ENCODE measurements at regions not wholly inside any gene's neighbourhood (a gene's known extent, or its start where the extent isn't known, plus 50 kb on each side); places are given as distances from the start of the nearest gene placed in this dataset.

GRCh38 chr6:163714179-163714578, 299.7 kb downstream of the QKI start:
- no peak overlapping the region for H3K23ac ChIP-seq (ENCODE audit: low read depth, low read length)
- ChIA-PET POLR2A (ENCODE audit: unreplicated experiment) (no interaction called here), CTCF (no interaction called here)
- H2AK9ac ChIP-seq (replicated peaks; ENCODE audit: low read depth, low read length, poor library complexity), result no peak overlapping the region
- H2BK120ac ChIP-seq (ENCODE audit: low read depth, low read length), result no peak overlapping the region
- H2AFZ ChIP-seq (replicated peaks; ENCODE audit: low read length, poor library complexity), result no peak overlapping the region
- H3K4me3 ChIP-seq (ENCODE audit: insufficient read depth, low read depth, low read length), result no peak overlapping the region
- H2BK20ac ChIP-seq (ENCODE audit: low read depth, low read length), result no peak overlapping the region
- H4K91ac ChIP-seq (ENCODE audit: insufficient read depth, low read depth, low read length), result no peak overlapping the region
- H4K20me1 ChIP-seq (ENCODE audit: insufficient read depth, low read length), result no peaks in the 10 kb centered on the region
- H4K8ac ChIP-seq (ENCODE audit: low read depth in 2 of 2, low read length in 2 of 2), result no peak overlapping the region
- H3K14ac ChIP-seq (replicated peaks; ENCODE audit: low read depth, low read length), result no peak overlapping the region
- H3K79me1 ChIP-seq (ENCODE audit: low read depth in 1 of 2, low read length in 2 of 2), result no peaks in the 10 kb centered on the region
- no peak overlapping the region for H3K56ac ChIP-seq (ENCODE audit: extremely low read depth, insufficient read depth, low read length)
- dilution Hi-C loops (cut with HindIII; ENCODE audit: low sequenced_read_pairs, unreplicated experiment), result no loop called here
- H3K4me1 ChIP-seq (ENCODE audit: control insufficient read depth, insufficient read depth, low read length), result no peaks in the 10 kb centered on the region
- intact Hi-C loops (cut with micrococcal nuclease), result no loop called here
- no peak for ATAC-seq (ENCODE audit: low read depth)
- in situ Hi-C loops (cut with MboI; ENCODE audit: low sequenced_read_pairs), result no loop called here
- no peaks in the 10 kb centered on the region for H3K9me1 ChIP-seq (ENCODE audit: insufficient read depth, low read length)
- no peaks in the 10 kb centered on the region; the same call in 1 of the 2 replicates for H3K9me3 ChIP-seq (ENCODE audit: control insufficient read depth, insufficient read depth, low read length)
- H3K18ac ChIP-seq (ENCODE audit: low read depth, low read length), result no peak overlapping the region
- H3K9ac ChIP-seq (ENCODE audit: low read depth, low read length), result no peak overlapping the region
- no peak overlapping the region for H3K4ac ChIP-seq (ENCODE audit: low read depth, low read length)
- H2BK15ac ChIP-seq (ENCODE audit: low read depth, low read length), result no peak overlapping the region
- TF ChIP-seq, protein P1, sequence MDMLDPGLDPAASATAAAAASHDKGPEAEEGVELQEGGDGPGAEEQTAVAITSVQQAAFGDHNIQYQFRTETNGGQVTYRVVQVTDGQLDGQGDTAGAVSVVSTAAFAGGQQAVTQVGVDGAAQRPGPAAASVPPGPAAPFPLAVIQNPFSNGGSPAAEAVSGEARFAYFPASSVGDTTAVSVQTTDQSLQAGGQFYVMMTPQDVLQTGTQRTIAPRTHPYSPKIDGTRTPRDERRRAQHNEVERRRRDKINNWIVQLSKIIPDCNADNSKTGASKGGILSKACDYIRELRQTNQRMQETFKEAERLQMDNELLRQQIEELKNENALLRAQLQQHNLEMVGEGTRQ (IDR thresholded peaks at IDR 0.05; ENCODE audit: low read depth, low read length), result no peak
- no peak for TF ChIP-seq POLR2A (IDR thresholded peaks at IDR 0.05; ENCODE audit: low read depth, low read length)
- TF ChIP-seq RFX5 (IDR thresholded peaks at IDR 0.05; ENCODE audit: low read depth, low read length), result no peak
- no peak for TF ChIP-seq FOS (IDR thresholded peaks at IDR 0.05; ENCODE audit: low read depth, low read length)
- DNase-seq, result no peak
- H2AK5ac ChIP-seq (ENCODE audit: low read depth, low read length), result no peak overlapping the region
- H3K27me3 ChIP-seq (ENCODE audit: control insufficient read depth, insufficient read depth, low read length), result peaks cover 6% of the 10 kb centered on the region
- H3K36me3 ChIP-seq (ENCODE audit: control insufficient read depth, insufficient read depth, low read length), result no peaks in the 10 kb centered on the region
- no peak overlapping the region for H3K27ac ChIP-seq (ENCODE audit: insufficient read depth, low read length)
- BruUV-seq (replicated peaks), result no TSS peak
- H2BK5ac ChIP-seq (ENCODE audit: low read depth, low read length, poor library complexity, severe bottlenecking), result no peak overlapping the region
- no peak overlapping the region for H3K4me2 ChIP-seq (ENCODE audit: low read depth, low read length)
- 76% methylated on average over 4 of the region's 10 CpGs; no CpG with 5 or more reads in 1 of the 2 experiments for WGBS, 2 experiments (ENCODE audit: extremely low coverage in 2 of 2, insufficient read length in 1 of 2)
- H4K5ac ChIP-seq (ENCODE audit: low read depth, low read length), result no peak overlapping the region

Measured in IMR-90 (cell line).